WTC11 (cell line): ENCODE measurements at regions not wholly inside any gene's neighbourhood (a gene's known extent, or its start where the extent isn't known, plus 50 kb on each side); places are given as distances from the start of the nearest gene placed in this dataset.

ENCODE experiments used
- ATAC-seq: fragments of 200-7000 bp; cut with Tn5 transposase; 2 replicates; pipeline ENCODE4 v1.10.0; 2021; ENCODE audit warnings: mild to moderate bottlenecking, moderate library complexity
- CTCF ChIA-PET: fragments of 300-600 bp; sonication (Branson Sonifier 250); formaldehyde crosslinking; loops from one replicate; lab custom pipeline; 2021; ENCODE audit warnings: antibody characterized with exemption; lab: Charles Lee
- POLR2A ChIA-PET: fragments of 350-600 bp; sonication (Branson Sonifier 250); formaldehyde crosslinking; loops from one replicate; lab custom pipeline; 2021; ENCODE audit warnings: antibody characterized with exemption; lab: Charles Lee
- DNase-seq: peaks from one replicate; pipeline ENCODE4 v3.0.0; 2021; ENCODE audit warnings: low spot score
- H3K27ac Mint-ChIP-seq: 2 replicates; pipeline ENCODE4 v1.8.0; 2021; ENCODE audit warnings: mixed read lengths
- H3K27me3 Mint-ChIP-seq: 2 replicates; pipeline ENCODE4 v1.8.0; 2021; ENCODE audit warnings: low read depth, mild to moderate bottlenecking, moderate library complexity, mixed read lengths
- H3K36me3 Mint-ChIP-seq: 2 replicates; pipeline ENCODE4 v1.8.0; 2021; ENCODE audit warnings: mixed read lengths
- H3K4me1 Mint-ChIP-seq: 2 replicates; pipeline ENCODE4 v1.8.0; 2022; ENCODE audit warnings: mixed read lengths
- H3K4me3 Mint-ChIP-seq: 2 replicates; pipeline ENCODE4 v1.8.0; 2021; ENCODE audit warnings: mild to moderate bottlenecking, moderate library complexity, mixed read lengths
- H3K9me3 Mint-ChIP-seq: 2 replicates; pipeline ENCODE4 v1.8.0; 2021; ENCODE audit warnings: mixed read lengths
- E2F1 ChIP-seq: sonication (generic); formaldehyde crosslinking; IDR thresholded peaks from 2 replicates; pipeline ENCODE4 v1.8.0; 2022; ENCODE audit warnings: mild to moderate bottlenecking, missing genetic modification reagents
- FOXP1 ChIP-seq: sonication (generic); formaldehyde crosslinking; IDR thresholded peaks from 2 replicates; pipeline ENCODE4 v1.8.0; 2022; ENCODE audit warnings: missing genetic modification reagents, mild to moderate bottlenecking, moderate library complexity, borderline replicate concordance
- HMGXB4 ChIP-seq: sonication (generic); formaldehyde crosslinking; IDR thresholded peaks from 2 replicates; pipeline ENCODE4 v1.8.1; 2023; ENCODE audit warnings: mild to moderate bottlenecking, moderate library complexity, missing genetic modification reagents
- IRF2 ChIP-seq: sonication (generic); formaldehyde crosslinking; IDR thresholded peaks from 2 replicates; pipeline ENCODE4 v1.8.0; 2022; ENCODE audit warnings: low read depth, missing genetic modification reagents, borderline replicate concordance
- NFE2L1 ChIP-seq: sonication (generic); formaldehyde crosslinking; IDR thresholded peaks from 2 replicates; pipeline ENCODE4 v1.8.1; 2023; ENCODE audit warnings: missing genetic modification reagents
- NFYB ChIP-seq: sonication (generic); formaldehyde crosslinking; conservative IDR thresholded peaks from 2 replicates; pipeline ENCODE4 v1.8.0; 2022; ENCODE audit warnings: low read depth, missing genetic modification reagents
- NR1H2 ChIP-seq: sonication (generic); formaldehyde crosslinking; IDR thresholded peaks from 2 replicates; pipeline ENCODE4 v1.9.0; 2021; ENCODE audit warnings: mild to moderate bottlenecking, moderate library complexity, missing genetic modification reagents
- NR2C2 ChIP-seq: sonication (generic); formaldehyde crosslinking; IDR thresholded peaks from 2 replicates; pipeline ENCODE4 v1.8.0; 2022; ENCODE audit warnings: mild to moderate bottlenecking, missing genetic modification reagents
- OVOL2 ChIP-seq: fragments of 250-450 bp; sonication (Bioruptor Pico); IDR thresholded peaks from 2 replicates; pipeline ENCODE4 v1.9.0; 2021; ENCODE audit warnings: mild to moderate bottlenecking, borderline replicate concordance
- RORB ChIP-seq: fragments of 250-450 bp; sonication (Bioruptor Pico); IDR thresholded peaks from 2 replicates; pipeline ENCODE4 v1.9.0; 2021; ENCODE audit warnings: mild to moderate bottlenecking
- SMAD4 ChIP-seq: sonication (generic); formaldehyde crosslinking; IDR thresholded peaks from 2 replicates; pipeline ENCODE4 v1.8.0; 2022; ENCODE audit warnings: mild to moderate bottlenecking, missing genetic modification reagents
- ZBTB21 ChIP-seq: sonication (generic); formaldehyde crosslinking; IDR thresholded peaks from 2 replicates; pipeline ENCODE4 v1.8.1; 2023; ENCODE audit warnings: mild to moderate bottlenecking, missing genetic modification reagents, borderline replicate concordance
- ZNF232 ChIP-seq: sonication (generic); formaldehyde crosslinking; IDR thresholded peaks from 2 replicates; pipeline ENCODE4 v1.8.0; 2022; ENCODE audit warnings: mild to moderate bottlenecking, missing genetic modification reagents
- ZNF423 ChIP-seq: fragments of 250-450 bp; sonication (Bioruptor Pico); IDR thresholded peaks from 2 replicates; pipeline ENCODE4 v2.1.2; 2022; ENCODE audit warnings: mild to moderate bottlenecking, moderate library complexity
- TF ChIP-seq, protein P1 (sequence below): sonication (generic); formaldehyde crosslinking; IDR thresholded peaks from 2 replicates; pipeline ENCODE4 v1.8.1; 2023; ENCODE audit warnings: mild to moderate bottlenecking, missing genetic modification reagents, moderate library complexity
- TF ChIP-seq, protein P2 (sequence below): sonication (generic); formaldehyde crosslinking; IDR thresholded peaks from 2 replicates; pipeline ENCODE4 v1.8.0; 2023; ENCODE audit warnings: mild to moderate bottlenecking, missing genetic modification reagents
- TF ChIP-seq, protein P3 (sequence below): fragments of 250-450 bp; sonication (Bioruptor Pico); IDR thresholded peaks from 2 replicates; pipeline ENCODE4 v1.8.0; 2021; ENCODE audit warnings: mild to moderate bottlenecking
- TF ChIP-seq, protein P4 (sequence below): sonication (generic); formaldehyde crosslinking; IDR thresholded peaks from 2 replicates; pipeline ENCODE4 v1.8.0; 2023; ENCODE audit warnings: missing genetic modification reagents

- H3K27ac Mint-ChIP-seq = no peak overlapping the region
These were observed 102.9 kb upstream of the MARCKS start for GRCh38 chr6:113754291-113754690.

DNA sequence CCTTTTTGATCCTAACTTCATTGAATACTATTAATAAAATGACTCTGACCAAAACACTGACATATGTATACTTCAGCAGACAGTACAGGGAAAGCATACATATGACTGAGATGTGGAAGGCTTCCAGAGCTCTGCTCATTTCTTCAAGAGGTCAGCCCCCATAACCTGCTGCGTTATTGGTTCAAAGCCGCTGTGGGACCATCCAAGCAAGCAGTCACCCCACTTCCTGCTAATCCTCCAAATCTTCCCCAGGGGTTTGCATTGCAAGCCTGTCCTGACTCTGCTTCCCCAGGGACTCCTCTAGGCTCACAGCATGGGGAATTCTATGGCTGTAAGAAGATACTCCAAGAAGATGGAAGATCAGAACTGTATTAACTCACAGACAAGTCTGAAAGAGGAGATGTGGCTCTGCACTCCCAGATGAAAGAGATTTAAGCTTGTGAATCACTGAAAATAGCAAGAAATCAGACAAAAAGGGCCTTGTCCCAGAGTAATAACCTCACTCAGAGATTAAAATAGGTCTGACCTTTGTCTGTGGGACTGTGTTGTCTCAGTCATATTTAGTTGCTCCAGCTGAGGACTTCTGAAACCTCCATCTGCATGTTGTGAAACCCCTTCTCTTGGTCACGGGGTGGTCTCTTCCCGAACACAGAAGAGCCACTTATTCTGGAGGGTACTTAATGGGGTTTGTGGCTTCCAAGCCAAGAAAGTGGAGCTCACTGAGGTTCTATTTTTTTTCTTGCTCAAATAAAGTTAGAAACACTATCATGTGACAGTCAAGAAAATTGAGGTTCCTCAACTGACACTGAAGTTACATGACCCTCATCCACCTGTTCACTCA is 101.5 kb upstream of the MARCKS start:
- Mint-ChIP-seq H3K27ac (no peak overlapping the region), H3K36me3 (no peaks in the 10 kb centered on the region), H3K4me1 (no peaks in the 10 kb centered on the region), H3K9me3 (no peaks in the 10 kb centered on the region), H3K4me3 (no peak overlapping the region), H3K27me3 (no peaks in the 10 kb centered on the region; the same call in 1 of the 2 replicates)
- TF ChIP-seq ZBTB21 (CRISPR knock-in tag) = no peak
- TF ChIP-seq NR1H2 (CRISPR knock-in tag) = no peak
- no peak for TF ChIP-seq NFE2L1 (CRISPR knock-in tag)
- TF ChIP-seq HMGXB4 (CRISPR knock-in tag) = no peak
- TF ChIP-seq ZNF423 = no peak
- no peak for TF ChIP-seq FOXP1
- TF ChIP-seq OVOL2 (CRISPR knock-in tag) = no peak
- no peak for TF ChIP-seq SMAD4 (CRISPR knock-in tag)
- no peak for TF ChIP-seq RORB (CRISPR knock-in tag)
- TF ChIP-seq, protein P1, sequence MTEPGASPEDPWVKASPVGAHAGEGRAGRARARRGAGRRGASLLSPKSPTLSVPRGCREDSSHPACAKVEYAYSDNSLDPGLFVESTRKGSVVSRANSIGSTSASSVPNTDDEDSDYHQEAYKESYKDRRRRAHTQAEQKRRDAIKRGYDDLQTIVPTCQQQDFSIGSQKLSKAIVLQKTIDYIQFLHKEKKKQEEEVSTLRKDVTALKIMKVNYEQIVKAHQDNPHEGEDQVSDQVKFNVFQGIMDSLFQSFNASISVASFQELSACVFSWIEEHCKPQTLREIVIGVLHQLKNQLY (CRISPR knock-in tag) = no peak
- TF ChIP-seq, protein P2, sequence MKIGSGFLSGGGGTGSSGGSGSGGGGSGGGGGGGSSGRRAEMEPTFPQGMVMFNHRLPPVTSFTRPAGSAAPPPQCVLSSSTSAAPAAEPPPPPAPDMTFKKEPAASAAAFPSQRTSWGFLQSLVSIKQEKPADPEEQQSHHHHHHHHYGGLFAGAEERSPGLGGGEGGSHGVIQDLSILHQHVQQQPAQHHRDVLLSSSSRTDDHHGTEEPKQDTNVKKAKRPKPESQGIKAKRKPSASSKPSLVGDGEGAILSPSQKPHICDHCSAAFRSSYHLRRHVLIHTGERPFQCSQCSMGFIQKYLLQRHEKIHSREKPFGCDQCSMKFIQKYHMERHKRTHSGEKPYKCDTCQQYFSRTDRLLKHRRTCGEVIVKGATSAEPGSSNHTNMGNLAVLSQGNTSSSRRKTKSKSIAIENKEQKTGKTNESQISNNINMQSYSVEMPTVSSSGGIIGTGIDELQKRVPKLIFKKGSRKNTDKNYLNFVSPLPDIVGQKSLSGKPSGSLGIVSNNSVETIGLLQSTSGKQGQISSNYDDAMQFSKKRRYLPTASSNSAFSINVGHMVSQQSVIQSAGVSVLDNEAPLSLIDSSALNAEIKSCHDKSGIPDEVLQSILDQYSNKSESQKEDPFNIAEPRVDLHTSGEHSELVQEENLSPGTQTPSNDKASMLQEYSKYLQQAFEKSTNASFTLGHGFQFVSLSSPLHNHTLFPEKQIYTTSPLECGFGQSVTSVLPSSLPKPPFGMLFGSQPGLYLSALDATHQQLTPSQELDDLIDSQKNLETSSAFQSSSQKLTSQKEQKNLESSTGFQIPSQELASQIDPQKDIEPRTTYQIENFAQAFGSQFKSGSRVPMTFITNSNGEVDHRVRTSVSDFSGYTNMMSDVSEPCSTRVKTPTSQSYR (CRISPR knock-in tag) = no peak
- no peak for TF ChIP-seq NR2C2 (CRISPR knock-in tag)
- TF ChIP-seq, protein P3, sequence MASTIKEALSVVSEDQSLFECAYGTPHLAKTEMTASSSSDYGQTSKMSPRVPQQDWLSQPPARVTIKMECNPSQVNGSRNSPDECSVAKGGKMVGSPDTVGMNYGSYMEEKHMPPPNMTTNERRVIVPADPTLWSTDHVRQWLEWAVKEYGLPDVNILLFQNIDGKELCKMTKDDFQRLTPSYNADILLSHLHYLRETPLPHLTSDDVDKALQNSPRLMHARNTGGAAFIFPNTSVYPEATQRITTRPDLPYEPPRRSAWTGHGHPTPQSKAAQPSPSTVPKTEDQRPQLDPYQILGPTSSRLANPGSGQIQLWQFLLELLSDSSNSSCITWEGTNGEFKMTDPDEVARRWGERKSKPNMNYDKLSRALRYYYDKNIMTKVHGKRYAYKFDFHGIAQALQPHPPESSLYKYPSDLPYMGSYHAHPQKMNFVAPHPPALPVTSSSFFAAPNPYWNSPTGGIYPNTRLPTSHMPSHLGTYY (CRISPR knock-in tag) = no peak
- TF ChIP-seq, protein P4, sequence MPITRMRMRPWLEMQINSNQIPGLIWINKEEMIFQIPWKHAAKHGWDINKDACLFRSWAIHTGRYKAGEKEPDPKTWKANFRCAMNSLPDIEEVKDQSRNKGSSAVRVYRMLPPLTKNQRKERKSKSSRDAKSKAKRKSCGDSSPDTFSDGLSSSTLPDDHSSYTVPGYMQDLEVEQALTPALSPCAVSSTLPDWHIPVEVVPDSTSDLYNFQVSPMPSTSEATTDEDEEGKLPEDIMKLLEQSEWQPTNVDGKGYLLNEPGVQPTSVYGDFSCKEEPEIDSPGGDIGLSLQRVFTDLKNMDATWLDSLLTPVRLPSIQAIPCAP (CRISPR knock-in tag) = no peak
- TF ChIP-seq IRF2 (CRISPR knock-in tag) = no peak
- no peak for TF ChIP-seq NFYB (CRISPR knock-in tag)
- ATAC-seq (no peak), DNase-seq (no peak)
- POLR2A ChIA-PET = no interaction called here
- CTCF ChIA-PET = no interaction called here

More at GRCh38 chr6:113754291-113754690, 102.9 kb upstream of the MARCKS start:
- Mint-ChIP-seq H3K9me3 (no peaks in the 10 kb centered on the region), H3K4me3 (no peak overlapping the region), H3K36me3 (no peaks in the 10 kb centered on the region), H3K27me3 (no peaks in the 10 kb centered on the region; the same call in 1 of the 2 replicates), H3K4me1 (no peaks in the 10 kb centered on the region)
- DNase-seq (no peak), ATAC-seq (no peak)
- POLR2A ChIA-PET = no interaction called here
- CTCF ChIA-PET = interaction anchor here (0.7 kb wide), 1 partner anchor 125 kb away, joined by 3 read pairs; no protein-coding TSS in a partner anchor
- no peak for TF ChIP-seq ZNF232 (CRISPR knock-in tag)
- no peak for TF ChIP-seq E2F1 (CRISPR knock-in tag)
